ENCODE measurements at regions not wholly inside any gene's neighbourhood (a gene's known extent, or its start where the extent isn't known, plus 50 kb on each side); places are given as distances from the start of the nearest gene placed in this dataset.

DNA sequence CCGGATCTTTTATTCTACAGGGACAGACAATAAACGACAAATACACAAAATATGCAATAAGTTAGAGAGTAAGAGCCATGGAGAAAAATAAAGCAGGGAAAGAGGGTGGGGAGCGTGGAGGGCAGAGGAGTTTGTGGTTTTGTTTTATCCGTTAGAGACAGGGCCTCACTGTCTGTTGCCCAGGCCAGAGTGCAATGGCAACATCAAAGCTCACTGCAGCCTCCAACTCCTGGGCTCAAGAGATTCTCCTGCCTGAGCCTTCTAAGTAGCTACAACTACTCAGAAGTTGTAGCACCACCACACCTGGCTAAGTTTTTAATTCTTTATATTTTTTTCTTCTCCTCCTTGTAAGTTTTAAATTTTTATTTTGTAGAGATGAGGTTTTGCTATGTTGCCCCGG lies 54.5 kb upstream of the CTNNA1 start:
- Histone ChIP-seq H3K36me3 (no peaks in the 10 kb centered on the region), H3K9me3 (no peaks in the 10 kb centered on the region), H3K4me3 (no peak overlapping the region), H3K4me1 (peaks cover 0 to 17% (median 0%) of the 10 kb centered on the region in 4 donors), H3K27ac (no peak overlapping the region), H3K27me3 (no peaks in the 10 kb centered on the region)
- intact Hi-C loops (cut with DNase I; ENCODE audit: low total_unique reads), result no loop called here
- TF ChIP-seq EP300 (IDR thresholded peaks at IDR 0.05) (no peak), POLR2A (IDR thresholded peaks at IDR 0.05) (no peak), POLR2AphosphoS5 (IDR thresholded peaks at IDR 0.05) (no peak)
- TF ChIP-seq, protein P1, sequence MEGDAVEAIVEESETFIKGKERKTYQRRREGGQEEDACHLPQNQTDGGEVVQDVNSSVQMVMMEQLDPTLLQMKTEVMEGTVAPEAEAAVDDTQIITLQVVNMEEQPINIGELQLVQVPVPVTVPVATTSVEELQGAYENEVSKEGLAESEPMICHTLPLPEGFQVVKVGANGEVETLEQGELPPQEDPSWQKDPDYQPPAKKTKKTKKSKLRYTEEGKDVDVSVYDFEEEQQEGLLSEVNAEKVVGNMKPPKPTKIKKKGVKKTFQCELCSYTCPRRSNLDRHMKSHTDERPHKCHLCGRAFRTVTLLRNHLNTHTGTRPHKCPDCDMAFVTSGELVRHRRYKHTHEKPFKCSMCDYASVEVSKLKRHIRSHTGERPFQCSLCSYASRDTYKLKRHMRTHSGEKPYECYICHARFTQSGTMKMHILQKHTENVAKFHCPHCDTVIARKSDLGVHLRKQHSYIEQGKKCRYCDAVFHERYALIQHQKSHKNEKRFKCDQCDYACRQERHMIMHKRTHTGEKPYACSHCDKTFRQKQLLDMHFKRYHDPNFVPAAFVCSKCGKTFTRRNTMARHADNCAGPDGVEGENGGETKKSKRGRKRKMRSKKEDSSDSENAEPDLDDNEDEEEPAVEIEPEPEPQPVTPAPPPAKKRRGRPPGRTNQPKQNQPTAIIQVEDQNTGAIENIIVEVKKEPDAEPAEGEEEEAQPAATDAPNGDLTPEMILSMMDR (IDR thresholded peaks at IDR 0.05), result no peak
- DNase-seq, result no peak
- 80 to 94% (median 83%) methylated on average over 5 of the region's 5 CpGs for WGBS, 5 donors

DNA sequence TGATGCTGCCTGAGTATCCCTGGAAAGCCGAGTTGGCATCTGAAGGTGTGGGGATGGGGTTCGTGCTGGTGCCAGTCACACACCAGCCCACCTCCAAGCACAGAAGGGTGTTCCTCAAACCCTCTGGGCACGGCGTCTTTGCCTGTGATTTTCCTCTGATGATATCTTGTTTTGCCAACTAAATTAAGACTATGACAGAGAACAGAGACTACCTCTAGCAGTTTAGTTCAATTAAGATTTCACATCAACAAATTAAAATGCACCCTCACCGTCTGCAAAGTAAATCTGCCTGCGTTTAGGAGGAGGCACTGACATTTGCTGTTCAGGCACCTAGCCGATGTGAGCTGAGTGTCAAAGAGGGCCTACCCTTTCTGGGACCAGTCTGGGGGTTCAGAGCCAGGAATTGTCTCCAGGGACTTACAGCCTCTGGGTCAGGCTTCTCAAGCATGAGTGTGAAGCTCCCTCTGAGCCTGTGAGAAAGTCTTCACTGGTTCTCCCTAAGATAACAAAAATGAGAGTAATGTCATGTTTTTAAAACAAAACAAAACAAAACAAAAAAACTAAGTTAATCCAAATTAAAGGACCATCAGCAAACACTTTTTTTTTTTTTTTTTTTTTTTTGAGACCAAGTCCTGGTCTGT lies 55.4 kb upstream of the CTNNA1 start:
- TF ChIP-seq POLR2A (IDR thresholded peaks at IDR 0.05), result no peak
- TF ChIP-seq, protein P1 (IDR thresholded peaks at IDR 0.05), result no peak
- TF ChIP-seq EP300 (IDR thresholded peaks at IDR 0.05), result no peak
- no peak for TF ChIP-seq POLR2AphosphoS5 (IDR thresholded peaks at IDR 0.05)
- no peaks in the 10 kb centered on the region for H3K9me3 ChIP-seq
- intact Hi-C loops (cut with DNase I; ENCODE audit: low total_unique reads), result no loop called here

DNA sequence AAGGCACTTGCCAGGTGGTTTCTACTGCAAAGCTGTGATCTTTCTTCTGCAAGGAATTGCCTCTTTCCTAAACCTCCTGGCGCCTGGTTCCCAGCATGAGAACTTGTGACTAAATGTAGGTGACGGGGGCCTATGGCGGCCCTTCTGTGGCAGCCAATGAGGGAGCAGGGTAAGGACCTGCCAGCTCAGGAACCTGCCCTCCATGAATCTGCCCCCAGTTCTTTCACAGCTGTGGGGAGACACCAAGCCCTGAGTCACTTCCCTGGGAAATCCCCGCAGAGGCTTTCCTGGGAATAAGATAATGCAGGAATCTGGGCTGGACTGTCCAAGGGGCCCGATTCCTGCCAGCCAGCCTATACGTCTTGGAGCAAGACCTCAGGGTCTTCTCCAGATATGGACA lies 56.7 kb upstream of the CTNNA1 start:
- Histone ChIP-seq H3K4me3 (no peak overlapping the region), H3K27ac (no peak overlapping the region), H3K4me1 (peaks cover 0 to 17% (median 0%) of the 10 kb centered on the region in 4 donors), H3K27me3 (no peaks in the 10 kb centered on the region), H3K9me3 (no peaks in the 10 kb centered on the region), H3K36me3 (no peaks in the 10 kb centered on the region)
- WGBS, 5 donors, result 51 to 73% (median 68%) methylated on average over 5 to 6 of the region's 6 CpGs
- no peak for DNase-seq
- intact Hi-C loops (cut with DNase I; ENCODE audit: low total_unique reads), result no loop called here
- no peak for TF ChIP-seq POLR2A (IDR thresholded peaks at IDR 0.05)
- no peak for TF ChIP-seq POLR2AphosphoS5 (IDR thresholded peaks at IDR 0.05)
- TF ChIP-seq, protein P1 (IDR thresholded peaks at IDR 0.05), result no peak
- no peak for TF ChIP-seq EP300 (IDR thresholded peaks at IDR 0.05)

More for the DNA sequence above, 55.4 kb upstream of the CTNNA1 start:
- H3K4me1 ChIP-seq, result peaks cover 0 to 17% (median 0%) of the 10 kb centered on the region in 4 donors
- H3K4me3 ChIP-seq, result no peak overlapping the region
- H3K27me3 ChIP-seq, result no peaks in the 10 kb centered on the region
- DNase-seq, result no peak
- no peak overlapping the region for H3K27ac ChIP-seq
- no peaks in the 10 kb centered on the region for H3K36me3 ChIP-seq
- 75 to 90% (median 86%) methylated on average over 7 of the region's 7 CpGs for WGBS, 5 donors

DNA sequence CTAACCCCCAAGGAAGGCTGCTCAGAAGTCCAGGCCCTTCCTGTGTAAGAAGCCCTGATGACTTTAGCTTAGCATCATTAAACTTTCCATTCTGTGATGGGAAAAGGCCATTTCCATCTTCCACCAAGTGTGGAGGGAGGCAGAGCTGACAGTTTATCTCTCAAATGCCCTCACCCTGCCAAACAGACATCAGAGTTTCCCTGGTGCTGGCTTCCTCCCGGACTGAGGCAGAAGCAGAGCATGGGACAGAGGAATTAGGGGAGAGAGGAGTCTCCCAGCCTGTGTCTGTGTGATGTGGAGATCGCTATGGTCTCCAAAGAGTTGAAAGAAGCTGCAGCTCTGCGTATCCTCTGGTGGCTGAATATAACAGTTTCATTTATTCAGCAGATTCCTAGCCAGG lies 57.4 kb upstream of the CTNNA1 start:
- H3K36me3 ChIP-seq, result no peaks in the 10 kb centered on the region
- TF ChIP-seq POLR2A (IDR thresholded peaks at IDR 0.05), result no peak
- TF ChIP-seq, protein P1 (IDR thresholded peaks at IDR 0.05), result no peak
- TF ChIP-seq POLR2AphosphoS5 (IDR thresholded peaks at IDR 0.05), result no peak
- TF ChIP-seq EP300 (IDR thresholded peaks at IDR 0.05), result no peak
- 79 to 96% (median 87%) methylated on average over 3 of the region's 3 CpGs for WGBS, 5 donors
- no peaks in the 10 kb centered on the region for H3K27me3 ChIP-seq
- DNase-seq, result no peak
- H3K4me3 ChIP-seq, result no peak overlapping the region
- intact Hi-C loops (cut with DNase I; ENCODE audit: low total_unique reads), result no loop called here
- H3K4me1 ChIP-seq, result peaks cover 0 to 17% (median 0%) of the 10 kb centered on the region in 4 donors
- H3K27ac ChIP-seq, result no peak overlapping the region
- no peaks in the 10 kb centered on the region for H3K9me3 ChIP-seq

Measured in stomach (tissue), 8 donors.